AG04449 (cell line): ENCODE measurements at regions not wholly inside any gene's neighbourhood (a gene's known extent, or its start where the extent isn't known, plus 50 kb on each side); places are given as distances from the start of the nearest gene placed in this dataset.

Experiments used
- CTCF ChIA-PET: fragments of 350-600 bp; formaldehyde crosslinking; extraction: SDS; loops from one replicate; lab custom pipeline; 2021; ENCODE audit warnings: antibody characterized with exemption; lab: Yijun Ruan, JAX
- POLR2A ChIA-PET: fragments of 400-600, 350-600 bp; formaldehyde crosslinking; extraction: SDS; loops from one replicate; lab custom pipeline; 2020; ENCODE audit warnings: antibody characterized with exemption, inconsistent platforms; lab: Yijun Ruan, JAX
- DNase-seq: peaks from one replicate; pipeline ENCODE4 v3.0.0-alpha.2; 2010; ENCODE audit warnings: low read depth, low spot score
- H3K4me3 ChIP-seq: 2 replicates; pipeline ENCODE4 v1.5.1; 2011; ENCODE audit warnings: low read depth, mild to moderate bottlenecking, control low read depth, low read length
- TF ChIP-seq, protein P1 (sequence below): IDR thresholded peaks from one replicate; pipeline ENCODE4 v1.5.1; 2011; ENCODE audit warnings: mild to moderate bottlenecking, moderate library complexity, low read length, control low read depth, inconsistent platforms; ENCODE audit not compliant: insufficient read depth; ENCODE audit errors: missing control alignments

DNA sequence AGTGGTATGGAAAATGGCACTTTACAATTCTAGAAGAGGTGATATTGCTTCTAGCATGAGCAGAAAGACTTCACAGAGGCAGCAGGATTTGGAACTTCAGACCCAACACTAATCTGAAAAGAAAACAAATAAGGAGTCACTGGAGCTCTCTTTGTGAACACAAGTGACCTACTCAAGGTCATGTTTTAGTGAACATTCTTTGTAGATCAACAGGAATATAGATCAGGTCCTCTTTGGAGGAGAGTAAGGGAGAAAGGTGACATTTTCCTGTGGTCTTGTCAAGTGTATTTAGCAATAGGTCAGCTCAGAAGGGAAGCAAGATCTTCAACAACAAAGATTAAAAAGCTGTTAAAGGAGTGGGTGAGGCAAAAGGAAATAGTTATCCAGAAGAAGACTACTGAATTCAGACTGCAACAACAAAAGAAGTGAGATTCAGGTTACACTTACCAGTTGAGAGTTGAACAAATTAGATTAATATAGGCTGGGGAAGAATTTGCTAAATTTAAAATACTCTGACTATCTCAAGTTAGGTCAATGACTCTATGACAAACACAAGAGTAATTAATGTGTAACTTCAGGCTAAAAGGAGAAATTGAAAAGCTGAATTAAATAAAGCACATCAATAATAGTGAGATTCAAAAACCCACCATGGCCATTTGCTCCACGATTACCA is 528.2 kb downstream of the RPS29 start:
- POLR2A ChIA-PET: no interaction called here
- TF ChIP-seq, protein P1, sequence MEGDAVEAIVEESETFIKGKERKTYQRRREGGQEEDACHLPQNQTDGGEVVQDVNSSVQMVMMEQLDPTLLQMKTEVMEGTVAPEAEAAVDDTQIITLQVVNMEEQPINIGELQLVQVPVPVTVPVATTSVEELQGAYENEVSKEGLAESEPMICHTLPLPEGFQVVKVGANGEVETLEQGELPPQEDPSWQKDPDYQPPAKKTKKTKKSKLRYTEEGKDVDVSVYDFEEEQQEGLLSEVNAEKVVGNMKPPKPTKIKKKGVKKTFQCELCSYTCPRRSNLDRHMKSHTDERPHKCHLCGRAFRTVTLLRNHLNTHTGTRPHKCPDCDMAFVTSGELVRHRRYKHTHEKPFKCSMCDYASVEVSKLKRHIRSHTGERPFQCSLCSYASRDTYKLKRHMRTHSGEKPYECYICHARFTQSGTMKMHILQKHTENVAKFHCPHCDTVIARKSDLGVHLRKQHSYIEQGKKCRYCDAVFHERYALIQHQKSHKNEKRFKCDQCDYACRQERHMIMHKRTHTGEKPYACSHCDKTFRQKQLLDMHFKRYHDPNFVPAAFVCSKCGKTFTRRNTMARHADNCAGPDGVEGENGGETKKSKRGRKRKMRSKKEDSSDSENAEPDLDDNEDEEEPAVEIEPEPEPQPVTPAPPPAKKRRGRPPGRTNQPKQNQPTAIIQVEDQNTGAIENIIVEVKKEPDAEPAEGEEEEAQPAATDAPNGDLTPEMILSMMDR: no peak
- CTCF ChIA-PET: no interaction called here
- H3K4me3 ChIP-seq: no peak overlapping the region
- no peak for DNase-seq

DNA sequence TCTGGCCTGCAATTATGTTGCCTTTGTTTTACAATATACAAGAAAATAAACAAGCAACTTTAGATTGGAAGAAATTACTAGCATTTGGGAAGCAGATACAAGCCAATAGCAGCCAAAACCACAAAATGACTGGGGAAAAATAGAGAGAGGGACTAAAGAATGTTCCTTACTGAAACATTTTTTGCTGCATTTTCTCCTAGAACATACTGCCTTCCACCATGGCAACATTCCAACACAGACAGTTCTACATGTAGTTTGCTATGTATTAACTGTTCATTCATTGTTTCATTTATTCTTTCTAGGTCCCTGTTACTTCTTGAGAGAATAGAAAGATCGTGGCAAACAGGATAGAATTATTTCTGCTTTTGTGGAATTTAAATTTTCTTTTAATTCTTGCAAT is 530.2 kb downstream of the RPS29 start:
- TF ChIP-seq, protein P1: no peak
- POLR2A ChIA-PET: no interaction called here
- DNase-seq: no peak
- H3K4me3 ChIP-seq: no peak overlapping the region
- CTCF ChIA-PET: no interaction called here

DNA sequence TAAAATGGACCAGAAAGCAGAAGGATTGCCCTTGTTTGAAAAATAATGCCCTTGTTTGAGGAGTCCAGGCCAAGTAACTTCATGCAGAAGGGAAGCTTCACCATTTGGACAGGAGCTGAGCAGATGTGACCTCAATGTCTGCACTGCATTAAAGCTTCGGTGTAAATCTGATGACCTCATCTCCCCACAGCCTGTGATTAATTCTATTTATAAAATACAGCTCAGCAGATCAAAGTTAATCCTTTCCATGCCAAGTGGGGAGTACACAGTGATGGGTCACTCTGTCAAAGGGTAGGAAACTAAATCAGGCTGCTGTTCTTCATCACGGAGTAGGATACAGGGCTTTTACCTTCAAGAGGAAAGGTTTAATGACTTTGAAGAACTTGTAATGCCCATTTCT is 533.7 kb downstream of the RPS29 start:
- POLR2A ChIA-PET: no interaction called here
- TF ChIP-seq, protein P1: no peak
- CTCF ChIA-PET: no interaction called here
- no peak overlapping the region for H3K4me3 ChIP-seq
- DNase-seq: peak; percentile 3

DNA sequence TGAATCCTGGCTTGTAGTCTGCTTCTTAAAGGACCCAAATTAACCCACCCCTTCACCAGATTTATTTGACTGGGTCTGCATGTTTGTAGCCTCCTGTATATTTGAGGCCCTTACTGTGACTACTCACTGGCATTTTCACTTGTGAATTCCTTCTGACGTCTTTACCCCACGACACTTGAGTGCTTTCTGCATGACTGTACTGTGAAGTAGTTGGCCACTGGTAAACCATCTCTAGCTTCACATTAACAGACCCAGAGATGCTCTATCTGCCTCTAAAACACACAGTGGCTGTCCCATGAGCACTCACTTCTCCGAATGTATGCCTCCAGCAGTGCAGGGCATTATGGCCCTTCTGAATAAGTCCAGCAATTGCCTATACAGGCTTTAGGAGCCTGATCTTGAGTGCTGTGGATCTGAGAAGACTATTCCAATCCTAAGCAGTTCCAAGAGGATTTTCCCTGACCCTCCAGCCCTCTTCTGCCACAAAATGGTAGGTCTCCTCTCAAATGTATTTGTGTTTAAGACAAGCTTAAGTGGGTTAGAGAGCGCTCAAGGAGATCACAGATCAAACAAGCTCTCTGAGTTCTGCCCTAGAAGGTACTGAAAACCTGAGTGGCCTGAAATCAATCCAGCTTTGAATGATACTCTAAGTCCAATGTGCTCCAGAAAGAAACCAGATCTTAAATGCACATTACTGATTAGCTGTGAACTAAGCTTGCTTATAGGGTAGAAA is 534.7 kb downstream of the RPS29 start:
- DNase-seq: peak; percentile 46
- ChIA-PET POLR2A (no interaction called here), CTCF (no interaction called here)
- no peak overlapping the region for H3K4me3 ChIP-seq
- TF ChIP-seq, protein P1: no peak

DNA sequence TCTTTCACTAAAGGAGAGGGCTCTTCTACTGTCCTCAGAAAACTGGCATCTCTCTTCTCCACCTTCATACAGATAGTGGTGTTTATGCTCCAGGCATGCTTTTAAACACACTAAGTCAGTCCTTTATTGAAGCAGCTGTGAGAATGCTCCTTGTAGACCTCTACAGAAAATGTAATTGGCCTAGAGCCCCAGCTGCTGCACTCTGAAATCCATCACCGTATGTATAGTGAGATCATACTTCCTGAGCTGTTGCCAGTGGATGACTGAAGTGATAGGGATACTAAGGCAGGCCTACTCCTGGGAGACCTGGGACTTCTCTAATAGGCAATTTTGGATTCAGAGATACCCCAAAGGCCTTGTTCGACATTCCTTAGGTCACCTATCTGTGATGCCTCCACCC is 535.4 kb downstream of the RPS29 start:
- peak; percentile 2 for DNase-seq
- ChIA-PET CTCF (no interaction called here), POLR2A (no interaction called here)
- TF ChIP-seq, protein P1: no peak
- no peak overlapping the region for H3K4me3 ChIP-seq

DNA sequence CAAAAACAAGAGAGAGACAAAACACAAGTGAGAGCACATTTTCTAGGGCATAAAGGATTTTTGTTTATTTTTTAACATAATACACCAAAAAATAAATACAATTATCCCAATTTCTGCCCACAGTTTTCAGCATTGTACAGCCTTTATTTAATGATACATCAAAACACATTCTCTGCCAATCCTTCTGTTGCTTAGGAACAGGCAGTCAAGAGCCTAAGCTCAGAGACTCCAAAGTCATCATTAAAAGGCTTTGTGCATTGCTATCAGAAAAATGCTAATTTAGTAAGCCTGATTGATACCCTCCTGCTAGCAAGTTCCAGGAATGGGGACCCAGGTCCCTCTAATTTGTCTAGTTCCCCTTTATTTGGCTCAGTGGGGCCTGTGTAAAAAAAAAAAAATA is 536.5 kb downstream of the RPS29 start:
- no peak for DNase-seq
- no peak overlapping the region for H3K4me3 ChIP-seq
- CTCF ChIA-PET: no interaction called here
- TF ChIP-seq, protein P1: no peak
- POLR2A ChIA-PET: no interaction called here
